PFSK-1 (cell line): ENCODE measurements at regions not wholly inside any gene's neighbourhood (a gene's known extent, or its start where the extent isn't known, plus 50 kb on each side); places are given as distances from the start of the nearest gene placed in this dataset.

Experiments used
- FOXP2 ChIP-seq: optimal IDR thresholded peaks from 2 replicates; pipeline ENCODE3; 2011; ENCODE audit warnings: borderline replicate concordance, control low read depth, inconsistent platforms; ENCODE audit not compliant: insufficient read depth; ENCODE audit errors: extremely low read length, extremely low read depth
- POLR2AphosphoS5 ChIP-seq: IDR thresholded peaks from 2 replicates; pipeline ENCODE4 v1.6.1; 2012; ENCODE audit warnings: low read depth, mild to moderate bottlenecking, control low read depth, low read length, moderate library complexity
- SIN3A ChIP-seq: IDR thresholded peaks from 2 replicates; pipeline ENCODE4 v1.6.1; 2012; ENCODE audit warnings: mild to moderate bottlenecking, low read length, moderate library complexity, borderline replicate concordance; ENCODE audit not compliant: insufficient read depth
- TAF1 ChIP-seq: IDR thresholded peaks from 2 replicates; pipeline ENCODE4 v1.6.1; 2012; ENCODE audit warnings: low read length, control low read depth, borderline replicate concordance; ENCODE audit not compliant: insufficient read depth
- TF ChIP-seq, protein P1 (sequence below), 2 experiments: IDR thresholded peaks; 2 replicates each; pipeline versions ENCODE4 v1.6.1 to v1.8.0; 2011 to 2012; ENCODE audit warnings: low read depth in 2 of 2, low read length in 2 of 2, control low read depth in 1 of 2, inconsistent platforms in 1 of 2, mild to moderate bottlenecking in 1 of 2, moderate library complexity in 1 of 2; ENCODE audit not compliant: insufficient read depth in 1 of 2

DNA sequence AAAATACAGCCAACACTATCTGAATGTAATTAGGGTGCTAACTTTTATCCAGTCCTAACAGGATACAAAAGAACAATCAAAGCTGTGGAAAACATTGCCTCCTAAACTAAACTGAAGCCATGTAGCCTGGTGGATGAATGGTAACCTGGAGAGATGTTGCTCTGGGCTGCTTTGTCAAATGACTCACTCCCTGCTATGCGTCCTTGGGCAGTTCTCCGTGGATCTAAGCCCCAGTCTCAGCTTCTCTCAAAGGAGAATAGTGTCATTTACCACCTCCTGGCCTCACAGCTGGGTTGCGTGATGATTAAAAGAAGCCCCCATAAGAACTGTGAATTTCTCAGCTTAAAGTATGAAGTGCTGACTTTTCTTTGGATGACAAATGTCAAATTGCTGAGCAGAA is 203.7 kb downstream of the ICOS start:
- TF ChIP-seq FOXP2 (no peak), SIN3A (no peak), POLR2AphosphoS5 (no peak), TAF1 (no peak)
- TF ChIP-seq, protein P1, sequence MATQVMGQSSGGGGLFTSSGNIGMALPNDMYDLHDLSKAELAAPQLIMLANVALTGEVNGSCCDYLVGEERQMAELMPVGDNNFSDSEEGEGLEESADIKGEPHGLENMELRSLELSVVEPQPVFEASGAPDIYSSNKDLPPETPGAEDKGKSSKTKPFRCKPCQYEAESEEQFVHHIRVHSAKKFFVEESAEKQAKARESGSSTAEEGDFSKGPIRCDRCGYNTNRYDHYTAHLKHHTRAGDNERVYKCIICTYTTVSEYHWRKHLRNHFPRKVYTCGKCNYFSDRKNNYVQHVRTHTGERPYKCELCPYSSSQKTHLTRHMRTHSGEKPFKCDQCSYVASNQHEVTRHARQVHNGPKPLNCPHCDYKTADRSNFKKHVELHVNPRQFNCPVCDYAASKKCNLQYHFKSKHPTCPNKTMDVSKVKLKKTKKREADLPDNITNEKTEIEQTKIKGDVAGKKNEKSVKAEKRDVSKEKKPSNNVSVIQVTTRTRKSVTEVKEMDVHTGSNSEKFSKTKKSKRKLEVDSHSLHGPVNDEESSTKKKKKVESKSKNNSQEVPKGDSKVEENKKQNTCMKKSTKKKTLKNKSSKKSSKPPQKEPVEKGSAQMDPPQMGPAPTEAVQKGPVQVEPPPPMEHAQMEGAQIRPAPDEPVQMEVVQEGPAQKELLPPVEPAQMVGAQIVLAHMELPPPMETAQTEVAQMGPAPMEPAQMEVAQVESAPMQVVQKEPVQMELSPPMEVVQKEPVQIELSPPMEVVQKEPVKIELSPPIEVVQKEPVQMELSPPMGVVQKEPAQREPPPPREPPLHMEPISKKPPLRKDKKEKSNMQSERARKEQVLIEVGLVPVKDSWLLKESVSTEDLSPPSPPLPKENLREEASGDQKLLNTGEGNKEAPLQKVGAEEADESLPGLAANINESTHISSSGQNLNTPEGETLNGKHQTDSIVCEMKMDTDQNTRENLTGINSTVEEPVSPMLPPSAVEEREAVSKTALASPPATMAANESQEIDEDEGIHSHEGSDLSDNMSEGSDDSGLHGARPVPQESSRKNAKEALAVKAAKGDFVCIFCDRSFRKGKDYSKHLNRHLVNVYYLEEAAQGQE (IDR thresholded peaks at IDR 0.05; ENCODE audit: insufficient read depth in 1 of 2, low read depth in 2 of 2, low read length in 2 of 2) = no peak

DNA sequence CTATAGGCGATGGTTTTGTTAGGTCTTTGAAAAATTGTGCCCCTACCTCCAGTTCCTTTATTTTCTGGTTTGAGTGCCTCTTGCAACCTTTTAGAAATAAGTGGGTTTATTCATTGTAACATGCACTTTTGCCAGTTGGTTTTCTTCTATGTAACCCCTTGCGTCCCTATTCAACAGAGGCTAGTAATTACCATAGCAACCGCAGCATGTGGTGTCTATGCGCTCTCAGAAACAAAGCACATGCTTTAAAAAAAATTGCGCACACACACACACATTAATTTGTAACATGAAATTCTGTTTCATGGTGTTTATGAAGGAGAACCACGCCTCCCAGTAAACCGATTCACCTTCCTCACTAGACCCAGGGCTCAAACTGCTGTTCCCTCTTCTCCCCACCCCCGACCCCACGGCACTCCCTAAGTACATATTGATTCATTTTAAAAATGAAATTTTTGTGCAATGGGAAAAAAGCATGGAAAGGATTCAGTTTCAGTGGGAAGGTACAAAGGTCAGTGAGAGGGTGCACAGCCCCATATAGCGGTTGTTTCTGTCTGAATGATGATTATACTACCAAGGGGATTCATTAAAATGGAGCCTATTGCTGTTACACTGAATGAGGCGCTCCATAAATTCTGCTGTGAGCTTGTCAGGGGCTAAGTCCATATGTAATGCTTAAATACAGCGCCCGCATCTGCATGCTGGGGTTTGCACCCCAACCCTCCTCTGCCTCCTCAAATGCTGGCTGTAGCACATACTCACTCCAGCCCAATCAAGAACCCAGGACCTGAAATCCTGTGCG is 206.9 kb downstream of the ICOS start:
- TF ChIP-seq POLR2AphosphoS5 (no peak), FOXP2 (no peak), SIN3A (no peak), TAF1 (no peak)
- TF ChIP-seq, protein P1 (IDR thresholded peaks at IDR 0.05; ENCODE audit: insufficient read depth in 1 of 2, low read depth in 2 of 2, low read length in 2 of 2) = no peak

DNA sequence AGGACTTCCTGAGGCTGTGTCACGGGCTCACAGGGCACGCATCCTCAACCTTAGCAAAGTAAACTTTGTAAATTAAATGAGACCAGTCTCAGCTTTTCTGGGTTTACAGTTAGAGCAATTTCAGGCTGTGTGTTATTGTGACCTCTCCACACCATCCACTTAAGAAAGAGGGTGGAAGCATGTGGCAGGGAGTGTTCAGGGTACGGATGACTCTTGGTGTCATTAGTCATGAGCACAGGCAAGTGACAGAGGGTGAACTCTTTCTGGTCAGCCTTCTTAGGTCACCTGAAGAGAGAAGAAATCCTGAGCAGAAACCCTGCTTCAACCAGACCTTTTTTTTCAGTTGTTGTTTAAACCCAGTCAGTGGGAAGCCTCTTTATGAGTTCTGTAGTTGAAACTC is 207.9 kb downstream of the ICOS start:
- TF ChIP-seq, protein P1 (IDR thresholded peaks at IDR 0.05; ENCODE audit: insufficient read depth in 1 of 2, low read depth in 2 of 2, low read length in 2 of 2) = no peak
- TF ChIP-seq SIN3A = no peak

DNA sequence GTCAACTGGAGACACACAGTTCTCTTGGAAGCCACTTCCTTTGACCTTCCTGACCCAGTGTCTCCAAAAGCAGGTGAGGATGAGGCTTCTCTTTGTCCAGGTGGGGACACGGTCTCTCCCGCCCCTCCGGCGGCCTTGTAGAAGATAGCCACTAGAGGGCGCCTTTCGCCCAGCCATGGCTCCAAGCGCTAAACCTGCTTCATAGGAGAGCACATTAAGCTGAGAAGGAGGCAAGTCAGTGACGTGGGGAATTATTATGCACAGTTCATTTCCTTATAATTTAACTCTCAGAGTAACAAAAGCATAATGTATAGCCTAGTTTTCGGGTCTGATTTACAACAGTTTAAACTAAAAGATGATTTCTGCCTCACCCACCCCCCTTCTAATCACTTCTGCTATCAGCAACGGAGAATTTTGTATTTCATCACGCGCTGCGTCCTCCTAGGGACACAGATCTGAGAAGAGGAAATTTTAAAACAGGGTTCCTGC is 208.7 kb downstream of the ICOS start:
- TF ChIP-seq SIN3A (no peak), POLR2AphosphoS5 (no peak), TAF1 (no peak), FOXP2 (no peak)
- TF ChIP-seq, protein P1 (IDR thresholded peaks at IDR 0.05; ENCODE audit: insufficient read depth in 1 of 2, low read depth in 2 of 2, low read length in 2 of 2) = no peak
